GM18526 (cell line): ENCODE measurements at regions not wholly inside any gene's neighbourhood (a gene's known extent, or its start where the extent isn't known, plus 50 kb on each side); places are given as distances from the start of the nearest gene placed in this dataset.

Experiments used
- POLR2A ChIP-seq: IDR thresholded peaks from 3 replicates; pipeline ENCODE4 v1.6.1; 2011; ENCODE audit not compliant: insufficient read length; ENCODE audit errors: extremely low read depth

GRCh38 chr11:127651175-127651887 lies 650.8 kb upstream of the KIRREL3 start:
- TF ChIP-seq POLR2A = no peak

GRCh38 chr11:127649958-127650357 lies 649.4 kb upstream of the KIRREL3 start:
- no peak for TF ChIP-seq POLR2A

GRCh38 chr11:127649071-127649470 lies 648.5 kb upstream of the KIRREL3 start:
- TF ChIP-seq POLR2A = no peak

GRCh38 chr11:127648583-127648982 lies 648.0 kb upstream of the KIRREL3 start:
- TF ChIP-seq POLR2A = no peak

- TF ChIP-seq POLR2A = no peak
These were observed 643.8 kb upstream of the KIRREL3 start for GRCh38 chr11:127644366-127644765.

GRCh38 chr11:127643268-127644058 lies 642.9 kb upstream of the KIRREL3 start:
- TF ChIP-seq POLR2A = no peak

- no peak for TF ChIP-seq POLR2A
These were observed 640.2 kb upstream of the KIRREL3 start for GRCh38 chr11:127640561-127641451.

- no peak for TF ChIP-seq POLR2A
These were observed 639.3 kb upstream of the KIRREL3 start for GRCh38 chr11:127639916-127640315.

- TF ChIP-seq POLR2A = no peak
These were observed 632.6 kb upstream of the KIRREL3 start for GRCh38 chr11:127632976-127633680.

GRCh38 chr11:127632546-127632945 lies 632.0 kb upstream of the KIRREL3 start:
- TF ChIP-seq POLR2A = no peak

GRCh38 chr11:127631974-127632373 lies 631.4 kb upstream of the KIRREL3 start:
- TF ChIP-seq POLR2A = no peak

GRCh38 chr11:127629200-127629599 lies 628.6 kb upstream of the KIRREL3 start:
- TF ChIP-seq POLR2A = no peak

GRCh38 chr11:127628458-127628785 lies 627.9 kb upstream of the KIRREL3 start:
- no peak for TF ChIP-seq POLR2A

GRCh38 chr11:127627629-127628457 lies 627.3 kb upstream of the KIRREL3 start:
- TF ChIP-seq POLR2A = no peak
